ENCODE measurements at regions not wholly inside any gene's neighbourhood (a gene's known extent, or its start where the extent isn't known, plus 50 kb on each side); places are given as distances from the start of the nearest gene placed in this dataset.
"Not testable (repeated sequence)": the region's sequence is repeated elsewhere in the genome, so short reads cannot be mapped to it uniquely, and the experiment has no call there.

- Mint-ChIP-seq H3K36me3 (ENCODE audit: insufficient read depth) (no peaks in the 10 kb centered on the region), H3K9me3 (peaks cover 11% of the 10 kb centered on the region)
- no peak for DNase-seq
These were observed 358.8 kb upstream of the BRINP1 start for GRCh38 chr9:119727988-119728387.

DNA sequence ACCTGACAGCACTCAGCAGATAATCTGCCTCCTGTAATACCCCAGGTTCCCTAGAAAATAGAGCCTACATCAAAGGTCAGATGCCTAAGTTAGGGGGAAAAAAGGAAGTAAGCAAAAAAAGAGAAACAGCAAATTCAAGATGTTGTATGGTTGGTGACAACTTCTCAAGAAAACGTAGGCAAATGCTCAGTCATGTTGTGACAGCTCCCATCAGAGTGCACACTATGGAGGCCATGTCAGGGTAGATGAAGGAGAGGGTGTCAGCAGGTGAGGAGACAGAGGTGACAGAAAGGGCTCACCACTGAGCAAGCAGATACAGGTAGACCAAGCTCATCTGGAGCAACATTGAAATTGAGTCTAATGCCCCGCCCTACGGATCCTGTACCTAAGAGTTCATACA lies 356.8 kb upstream of the BRINP1 start:
- H3K36me3 Mint-ChIP-seq (ENCODE audit: insufficient read depth): no peaks in the 10 kb centered on the region
- no peak for DNase-seq
- no peaks in the 10 kb centered on the region for H3K4me1 Mint-ChIP-seq (ENCODE audit: low read depth)
- H3K4me3 Mint-ChIP-seq: no peak overlapping the region
- no peak for ATAC-seq
- peaks cover 7% of the 10 kb centered on the region for H3K9me3 Mint-ChIP-seq
- H3K27me3 Mint-ChIP-seq (ENCODE audit: low read depth): no peaks in the 10 kb centered on the region

More at GRCh38 chr9:119727988-119728387, 358.8 kb upstream of the BRINP1 start:
- Mint-ChIP-seq H3K27me3 (ENCODE audit: low read depth) (no peaks in the 10 kb centered on the region), H3K4me3 (no peak overlapping the region), H3K4me1 (ENCODE audit: low read depth) (no peaks in the 10 kb centered on the region)
- ATAC-seq: no peak

DNA sequence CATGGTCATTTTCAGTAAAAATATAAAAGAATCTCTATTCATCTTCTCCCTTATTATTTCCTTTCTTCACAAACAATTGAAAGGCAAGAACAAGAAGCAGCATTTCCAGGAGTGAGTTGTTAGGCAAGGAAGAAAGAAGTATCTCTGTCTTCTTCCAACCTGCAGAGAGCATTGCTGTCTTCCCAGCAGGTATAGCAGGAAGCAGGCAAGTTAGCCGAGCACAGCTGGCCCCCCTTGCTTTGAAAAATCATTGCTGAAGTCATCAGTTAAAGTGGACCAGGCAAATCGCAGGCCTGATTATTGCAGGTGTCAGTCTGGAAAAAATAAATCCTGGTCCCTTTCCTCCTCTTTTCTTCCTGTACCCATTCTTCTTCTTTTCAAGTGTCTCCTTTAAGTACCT lies 353.1 kb upstream of the BRINP1 start:
- no peaks in the 10 kb centered on the region for H3K4me1 Mint-ChIP-seq (ENCODE audit: low read depth)
- no peak for DNase-seq
- no peaks in the 10 kb centered on the region for H3K36me3 Mint-ChIP-seq (ENCODE audit: insufficient read depth)
- ATAC-seq: no peak
- H3K9me3 Mint-ChIP-seq: peaks cover 7% of the 10 kb centered on the region
- no peak overlapping the region for H3K4me3 Mint-ChIP-seq
- H3K27me3 Mint-ChIP-seq (ENCODE audit: low read depth): no peaks in the 10 kb centered on the region

- no peak for DNase-seq
- Mint-ChIP-seq H3K9me3 (peaks cover 22% of the 10 kb centered on the region), H3K4me3 (no peak overlapping the region), H3K36me3 (ENCODE audit: insufficient read depth) (no peaks in the 10 kb centered on the region), H3K27me3 (ENCODE audit: low read depth) (no peaks in the 10 kb centered on the region), H3K4me1 (ENCODE audit: low read depth) (no peaks in the 10 kb centered on the region)
- no peak for ATAC-seq
These were observed 343.1 kb upstream of the BRINP1 start for GRCh38 chr9:119712325-119712724.

- DNase-seq (no peak), ATAC-seq (no peak)
- H3K4me1 Mint-ChIP-seq (ENCODE audit: low read depth): no peaks in the 10 kb centered on the region
- no peak overlapping the region for H3K4me3 Mint-ChIP-seq
- no peaks in the 10 kb centered on the region for H3K36me3 Mint-ChIP-seq (ENCODE audit: insufficient read depth)
- no peaks in the 10 kb centered on the region for H3K27me3 Mint-ChIP-seq (ENCODE audit: low read depth)
- H3K9me3 Mint-ChIP-seq: peaks cover 19% of the 10 kb centered on the region
These were observed 340.2 kb upstream of the BRINP1 start for GRCh38 chr9:119709431-119709830.

GRCh38 chr9:119707228-119707845 lies 338.1 kb upstream of the BRINP1 start:
- no peaks in the 10 kb centered on the region for H3K36me3 Mint-ChIP-seq (ENCODE audit: insufficient read depth)
- H3K4me3 Mint-ChIP-seq: no peak overlapping the region
- ATAC-seq (no peak), DNase-seq (no peak)
- no peaks in the 10 kb centered on the region for H3K27me3 Mint-ChIP-seq (ENCODE audit: low read depth)
- H3K4me1 Mint-ChIP-seq (ENCODE audit: low read depth): no peaks in the 10 kb centered on the region
- peaks cover 19% of the 10 kb centered on the region for H3K9me3 Mint-ChIP-seq

GRCh38 chr9:119701651-119702050 lies 332.4 kb upstream of the BRINP1 start:
- Mint-ChIP-seq H3K4me3 (no peak overlapping the region), H3K36me3 (ENCODE audit: insufficient read depth) (no peaks in the 10 kb centered on the region), H3K9me3 (no peaks in the 10 kb centered on the region), H3K27me3 (ENCODE audit: low read depth) (no peaks in the 10 kb centered on the region), H3K4me1 (ENCODE audit: low read depth) (no peaks in the 10 kb centered on the region)
- ATAC-seq: no peak
- no peak for DNase-seq

DNA sequence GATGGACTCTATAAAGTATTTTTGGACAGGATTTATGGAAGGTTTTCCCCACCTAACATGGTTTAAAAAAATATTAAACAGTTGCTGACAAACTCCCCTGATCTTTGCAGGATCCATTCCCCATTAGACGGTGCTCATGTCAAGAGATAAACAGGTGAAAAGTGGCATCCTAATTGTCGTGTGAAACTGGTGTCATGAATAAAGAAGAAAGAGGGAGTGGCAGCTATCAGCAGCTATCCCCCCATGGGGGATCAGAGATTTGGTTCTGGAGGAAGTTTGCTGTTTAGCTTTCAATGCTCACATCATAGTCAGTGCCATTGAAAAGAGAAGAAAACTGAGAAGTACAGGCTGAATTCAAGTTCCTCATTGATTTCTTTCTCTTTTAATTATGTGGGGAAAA lies 329.3 kb upstream of the BRINP1 start:
- Mint-ChIP-seq H3K4me1 (ENCODE audit: low read depth) (no peaks in the 10 kb centered on the region), H3K4me3 (no peak overlapping the region), H3K36me3 (ENCODE audit: insufficient read depth) (no peaks in the 10 kb centered on the region), H3K27me3 (ENCODE audit: low read depth) (peaks cover 2% of the 10 kb centered on the region), H3K9me3 (no peaks in the 10 kb centered on the region)
- DNase-seq (no peak), ATAC-seq (no peak)

GRCh38 chr9:119697996-119698395 lies 328.8 kb upstream of the BRINP1 start:
- peaks cover 2% of the 10 kb centered on the region for H3K27me3 Mint-ChIP-seq (ENCODE audit: low read depth)
- H3K36me3 Mint-ChIP-seq (ENCODE audit: insufficient read depth): no peaks in the 10 kb centered on the region
- no peak for DNase-seq
- ATAC-seq: no peak
- no peaks in the 10 kb centered on the region for H3K9me3 Mint-ChIP-seq
- no peak overlapping the region for H3K4me3 Mint-ChIP-seq
- no peaks in the 10 kb centered on the region for H3K4me1 Mint-ChIP-seq (ENCODE audit: low read depth)

GRCh38 chr9:119689879-119690278 lies 320.6 kb upstream of the BRINP1 start:
- DNase-seq: no peak
- H3K27me3 Mint-ChIP-seq (ENCODE audit: low read depth): peaks cover 2% of the 10 kb centered on the region
- H3K4me3 Mint-ChIP-seq: no peak overlapping the region
- H3K36me3 Mint-ChIP-seq (ENCODE audit: insufficient read depth): no peaks in the 10 kb centered on the region
- ATAC-seq: no peak
- no peaks in the 10 kb centered on the region for H3K9me3 Mint-ChIP-seq
- H3K4me1 Mint-ChIP-seq (ENCODE audit: low read depth): no peaks in the 10 kb centered on the region

DNA sequence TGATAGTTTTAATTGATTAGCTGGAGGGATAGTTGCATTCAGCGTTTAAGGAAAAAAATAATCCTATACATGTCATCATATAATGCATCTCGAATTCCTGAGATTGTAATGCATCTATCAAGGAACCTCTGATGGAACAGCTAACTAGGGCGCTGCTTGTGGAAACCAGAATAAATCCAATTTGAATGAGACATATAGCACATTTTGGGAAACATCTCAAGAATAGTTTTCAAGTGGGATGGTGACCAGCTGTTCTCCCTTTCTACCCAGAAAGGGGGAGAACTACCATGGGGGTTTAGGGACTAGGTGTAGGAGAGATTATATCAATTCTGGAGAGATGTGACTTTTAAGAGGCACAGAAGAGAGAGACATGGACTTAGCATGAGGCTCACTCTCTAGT lies 319.3 kb upstream of the BRINP1 start:
- Mint-ChIP-seq H3K36me3 (ENCODE audit: insufficient read depth) (no peaks in the 10 kb centered on the region), H3K9me3 (no peaks in the 10 kb centered on the region), H3K27me3 (ENCODE audit: low read depth) (no peaks in the 10 kb centered on the region), H3K4me1 (ENCODE audit: low read depth) (no peaks in the 10 kb centered on the region), H3K4me3 (no peak overlapping the region)
- DNase-seq (no peak), ATAC-seq (no peak)

- ATAC-seq: no peak
- no peaks in the 10 kb centered on the region for H3K27me3 Mint-ChIP-seq (ENCODE audit: low read depth)
- H3K36me3 Mint-ChIP-seq (ENCODE audit: insufficient read depth): no peaks in the 10 kb centered on the region
These were observed 308.7 kb upstream of the BRINP1 start for GRCh38 chr9:119677811-119678505.

GRCh38 chr9:119675951-119676350 lies 306.7 kb upstream of the BRINP1 start:
- DNase-seq: no peak
- ATAC-seq: no peak
- Mint-ChIP-seq H3K36me3 (ENCODE audit: insufficient read depth) (no peaks in the 10 kb centered on the region), H3K4me3 (no peak overlapping the region), H3K4me1 (ENCODE audit: low read depth) (no peaks in the 10 kb centered on the region), H3K9me3 (peaks cover 1% of the 10 kb centered on the region), H3K27me3 (ENCODE audit: low read depth) (no peaks in the 10 kb centered on the region)

More at GRCh38 chr9:119677811-119678505, 308.7 kb upstream of the BRINP1 start:
- DNase-seq: no peak
- Mint-ChIP-seq H3K4me3 (no peak overlapping the region), H3K9me3 (no peaks in the 10 kb centered on the region), H3K4me1 (ENCODE audit: low read depth) (no peaks in the 10 kb centered on the region)

DNA sequence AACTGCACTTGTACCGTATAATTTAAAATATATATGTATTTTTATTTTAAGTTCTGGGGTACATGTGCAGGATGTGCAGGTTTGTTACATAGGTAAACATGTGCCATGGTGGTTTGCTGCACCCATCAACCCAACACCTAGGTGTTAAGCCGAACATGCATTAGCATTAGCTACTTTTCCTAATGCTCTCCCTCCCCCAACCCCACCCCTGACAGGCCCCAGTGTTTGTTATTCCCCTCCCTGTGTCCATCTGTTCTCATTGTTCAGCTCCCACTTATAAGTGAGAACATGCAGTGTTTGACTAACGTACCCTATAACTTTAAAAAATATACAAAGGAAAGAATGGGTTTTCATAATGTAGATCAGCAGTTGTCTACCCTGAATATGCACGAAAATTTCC lies 303.5 kb upstream of the BRINP1 start:
- H3K4me3 Mint-ChIP-seq; DNase-seq; H3K4me1 Mint-ChIP-seq (ENCODE audit: low read depth); H3K36me3 Mint-ChIP-seq (ENCODE audit: insufficient read depth); ATAC-seq; H3K27me3 Mint-ChIP-seq (ENCODE audit: low read depth); H3K9me3 Mint-ChIP-seq: not testable (repeated sequence)

DNA sequence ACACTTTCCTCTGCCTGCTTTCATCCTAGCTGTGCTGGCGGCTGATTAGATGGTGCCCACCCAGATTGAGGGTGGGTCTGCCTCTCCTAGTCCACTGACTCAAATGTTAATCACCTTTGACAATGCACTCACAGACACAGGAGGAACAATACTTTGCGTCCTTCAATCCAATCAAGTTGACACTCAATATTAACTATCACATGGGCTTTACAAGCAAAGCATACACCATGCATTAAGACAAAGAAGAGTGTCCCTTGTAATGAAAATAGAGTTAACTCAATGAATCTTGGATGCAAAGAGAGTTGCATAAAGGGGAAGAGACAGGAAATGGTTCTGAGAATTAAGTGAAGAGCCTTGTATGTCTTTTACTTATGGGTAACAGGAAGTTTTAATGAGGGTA lies 298.7 kb upstream of the BRINP1 start:
- Mint-ChIP-seq H3K27me3 (ENCODE audit: low read depth) (no peaks in the 10 kb centered on the region), H3K4me1 (ENCODE audit: low read depth) (no peaks in the 10 kb centered on the region), H3K9me3 (peaks cover 3% of the 10 kb centered on the region), H3K36me3 (ENCODE audit: insufficient read depth) (no peaks in the 10 kb centered on the region), H3K4me3 (no peak overlapping the region)
- ATAC-seq (no peak), DNase-seq (no peak)
